SK-N-MC (cell line): ENCODE measurements at regions not wholly inside any gene's neighbourhood (a gene's known extent, or its start where the extent isn't known, plus 50 kb on each side); places are given as distances from the start of the nearest gene placed in this dataset.

Source experiments
- EZH2 ChIP-seq: fragments of 200-600 bp; sonication (generic); IDR thresholded peaks from one replicate; pipeline ENCODE4 v1.6.1; 2017; ENCODE audit warnings: antibody characterized with exemption
- FOXP2 ChIP-seq: optimal IDR thresholded peaks from 2 replicates; pipeline ENCODE3; 2011; ENCODE audit warnings: mild to moderate bottlenecking, moderate library complexity; ENCODE audit not compliant: insufficient read depth; ENCODE audit errors: extremely low read length, control extremely low read depth
- POLR2AphosphoS5 ChIP-seq: IDR thresholded peaks from 2 replicates; pipeline ENCODE4 v1.6.1; 2012; ENCODE audit warnings: mild to moderate bottlenecking, low read depth, low read length, borderline replicate concordance

DNA sequence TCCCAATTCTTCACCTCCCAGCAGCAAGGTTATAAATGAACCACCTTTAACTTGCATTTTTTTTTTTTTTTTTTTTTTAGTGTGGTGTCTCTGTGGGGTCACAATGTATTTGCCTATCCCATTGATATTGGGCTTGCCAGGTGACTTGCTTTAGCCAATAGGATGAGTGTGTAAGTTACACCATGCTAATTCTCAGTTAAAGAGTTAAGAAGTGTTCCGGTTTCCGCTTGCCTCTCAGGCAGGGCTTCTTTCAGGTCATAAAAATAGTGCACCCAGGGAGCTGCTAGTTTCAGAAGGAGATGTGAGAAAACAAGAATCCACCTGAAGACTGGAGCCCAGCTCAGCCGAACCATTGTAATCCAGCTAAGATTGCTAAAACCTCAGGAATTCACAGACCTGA, 84.2 kb upstream of the PTPRD start:
- TF ChIP-seq EZH2 (no peak), POLR2AphosphoS5 (no peak), FOXP2 (no peak)
